Thymus (tissue), 11 donors: ENCODE measurements at regions not wholly inside any gene's neighbourhood (a gene's known extent, or its start where the extent isn't known, plus 50 kb on each side); places are given as distances from the start of the nearest gene placed in this dataset.
"Not testable (repeated sequence)": the region's sequence is repeated elsewhere in the genome, so short reads cannot be mapped to it uniquely, and the experiment has no call there.

ENCODE experiments used
- DNase-seq, 9 donors: peaks; one replicate each; pipeline ENCODE4 v3.0.0-alpha.2; 2013; ENCODE audit warnings: low spot score in 9 of 9, low read depth in 6 of 9, missing footprints in 1 of 9
- H3K27ac ChIP-seq, 2 donors: one replicate each; pipeline ENCODE4 v1.5.1; 2013; ENCODE audit warnings: control low read depth in 1 of 2, low read depth in 1 of 2, low read length in 1 of 2, mild to moderate bottlenecking in 1 of 2, moderate library complexity in 1 of 2
- H3K27me3 ChIP-seq, 2 donors: one replicate each; pipeline ENCODE4 v1.5.1; 2013; ENCODE audit warnings: low read length in 1 of 2; ENCODE audit not compliant: control insufficient read depth in 2 of 2, insufficient read depth in 1 of 2
- H3K36me3 ChIP-seq, 2 donors: one replicate each; pipeline ENCODE4 v1.5.1; 2013; ENCODE audit warnings: low read length in 1 of 2, mild to moderate bottlenecking in 1 of 2, moderate library complexity in 1 of 2; ENCODE audit not compliant: control insufficient read depth in 2 of 2, insufficient read depth in 2 of 2
- H3K4me1 ChIP-seq, 2 donors: one replicate each; pipeline ENCODE4 v1.5.1; 2013; ENCODE audit warnings: low read length in 2 of 2; ENCODE audit not compliant: control insufficient read depth in 2 of 2, insufficient read depth in 2 of 2
- H3K4me3 ChIP-seq, 2 donors: one replicate each; pipeline ENCODE4 v1.5.1; 2013; ENCODE audit warnings: low read length in 2 of 2, control low read depth in 1 of 2, mild to moderate bottlenecking in 1 of 2
- H3K9me3 ChIP-seq, 2 donors: one replicate each; pipeline ENCODE4 v1.5.1; 2013; ENCODE audit warnings: low read length in 1 of 2, mild to moderate bottlenecking in 1 of 2; ENCODE audit not compliant: control insufficient read depth in 2 of 2, insufficient read depth in 1 of 2
- WGBS: extraction: QIAGEN DNeasy Blood & Tissue Kit; methylation state at CpG from one replicate; pipeline ENCODE4 v1.1.7; 2013; 5-methylcytosine and 5-hydroxymethylcytosine counted together
- donor health status: healthy.

GRCh38 chr22:25497181-25497641 is 67.3 kb upstream of the GRK3 start:
- Histone ChIP-seq H3K27ac (no peak overlapping the region), H3K4me1 (no peaks in the 10 kb centered on the region), H3K27me3 (no peaks in the 10 kb centered on the region), H3K4me3 (no peak overlapping the region), H3K36me3 (no peaks in the 10 kb centered on the region), H3K9me3 (no peaks in the 10 kb centered on the region)
- no peak for DNase-seq
- WGBS: 84% methylated on average over 2 of the region's 2 CpGs

- no peak overlapping the region for H3K4me3 ChIP-seq
- DNase-seq: no peak
- no peaks in the 10 kb centered on the region for H3K4me1 ChIP-seq
- no peaks in the 10 kb centered on the region for H3K9me3 ChIP-seq
- no peaks in the 10 kb centered on the region for H3K27me3 ChIP-seq
- H3K36me3 ChIP-seq: no peaks in the 10 kb centered on the region
- H3K27ac ChIP-seq: no peak overlapping the region
- WGBS: 88% methylated on average over 2 of the region's 2 CpGs
Measured at GRCh38 chr22:25497716-25498115, 66.8 kb upstream of the GRK3 start.

DNA sequence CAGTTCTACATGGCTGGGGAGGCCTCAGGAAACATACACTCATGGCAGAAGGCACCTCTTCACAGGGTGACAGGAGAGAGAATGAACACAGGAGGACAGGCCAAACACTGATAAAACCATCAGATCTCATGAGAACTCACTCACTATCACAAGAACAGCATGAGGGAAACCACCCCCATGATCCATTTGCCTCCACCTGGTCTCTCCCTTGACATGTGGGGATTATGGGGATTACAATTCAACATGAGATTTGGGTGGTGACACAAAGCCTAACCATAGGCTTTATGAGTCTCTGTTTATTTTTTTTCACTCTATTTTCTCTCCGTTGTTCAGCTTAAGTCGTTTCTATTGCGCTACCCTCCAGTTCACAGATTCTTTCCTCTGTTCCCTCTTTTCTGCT is 63.8 kb upstream of the GRK3 start:
- not testable (repeated sequence) for H3K4me1 ChIP-seq, H3K9me3 ChIP-seq, H3K27ac ChIP-seq, H3K4me3 ChIP-seq, DNase-seq, H3K36me3 ChIP-seq, H3K27me3 ChIP-seq
- WGBS: 96% methylated on average over 3 of the region's 3 CpGs

DNA sequence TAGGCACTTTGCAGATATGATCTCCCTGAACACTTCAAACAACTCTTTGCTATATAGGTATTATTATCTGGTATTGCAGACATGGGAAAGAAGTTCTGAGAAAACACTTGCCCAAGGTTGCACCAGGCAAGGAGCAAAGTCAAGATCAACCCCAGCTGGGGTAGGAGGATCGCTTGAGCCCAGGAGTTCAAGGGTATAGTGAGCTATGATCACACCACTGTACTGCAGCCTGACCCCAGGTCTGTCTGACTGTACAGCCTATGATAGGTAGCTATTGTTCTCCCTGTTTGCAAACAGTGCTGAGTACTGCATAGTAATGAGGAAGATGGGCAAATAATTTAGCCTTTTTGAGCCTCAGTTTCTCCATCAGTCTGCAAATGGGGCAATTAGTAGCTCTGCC is 60.5 kb upstream of the GRK3 start:
- H3K27me3 ChIP-seq, H3K27ac ChIP-seq, H3K4me1 ChIP-seq, DNase-seq, H3K36me3 ChIP-seq, H3K9me3 ChIP-seq, H3K4me3 ChIP-seq: not testable (repeated sequence)
- WGBS: 87% methylated on average over 1 of the region's 1 CpG

DNA sequence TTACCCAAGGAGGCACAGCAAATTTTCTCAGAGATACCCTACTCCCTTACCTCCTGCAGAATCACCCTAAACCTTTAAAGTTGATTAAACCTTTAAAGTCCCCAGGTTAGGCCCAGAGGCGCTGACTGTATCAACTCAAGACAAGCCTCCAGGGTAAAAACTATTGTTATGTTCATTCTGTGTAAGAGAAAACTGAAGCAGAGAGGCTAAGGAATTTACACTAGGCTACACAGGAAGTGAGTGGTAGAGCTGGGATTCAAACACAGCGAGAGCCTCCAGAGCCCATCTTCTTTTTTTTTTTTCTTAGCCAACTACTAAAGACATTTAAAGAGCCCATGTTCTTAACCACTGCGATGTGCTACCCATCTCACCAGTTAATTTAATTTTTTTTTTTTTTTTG is 56.3 kb upstream of the GRK3 start:
- DNase-seq: no peak
- 89% methylated on average over 3 of the region's 3 CpGs for WGBS
- H3K9me3 ChIP-seq: no peaks in the 10 kb centered on the region

GRCh38 chr22:25508761-25509321 is 55.6 kb upstream of the GRK3 start:
- no peak overlapping the region for H3K4me3 ChIP-seq
- H3K9me3 ChIP-seq: no peaks in the 10 kb centered on the region
- peaks cover 0 to 4% of the 10 kb centered on the region in 2 donors for H3K36me3 ChIP-seq
- H3K4me1 ChIP-seq: no peaks in the 10 kb centered on the region
- no peak overlapping the region for H3K27ac ChIP-seq
- 96% methylated on average over 5 of the region's 5 CpGs for WGBS
- no peak for DNase-seq
- no peaks in the 10 kb centered on the region for H3K27me3 ChIP-seq

More for the DNA sequence above, 56.3 kb upstream of the GRK3 start:
- H3K36me3 ChIP-seq: peaks cover 0 to 4% of the 10 kb centered on the region in 2 donors
- H3K4me1 ChIP-seq: no peaks in the 10 kb centered on the region
- H3K4me3 ChIP-seq: no peak overlapping the region
- no peak overlapping the region for H3K27ac ChIP-seq
- no peaks in the 10 kb centered on the region for H3K27me3 ChIP-seq

DNA sequence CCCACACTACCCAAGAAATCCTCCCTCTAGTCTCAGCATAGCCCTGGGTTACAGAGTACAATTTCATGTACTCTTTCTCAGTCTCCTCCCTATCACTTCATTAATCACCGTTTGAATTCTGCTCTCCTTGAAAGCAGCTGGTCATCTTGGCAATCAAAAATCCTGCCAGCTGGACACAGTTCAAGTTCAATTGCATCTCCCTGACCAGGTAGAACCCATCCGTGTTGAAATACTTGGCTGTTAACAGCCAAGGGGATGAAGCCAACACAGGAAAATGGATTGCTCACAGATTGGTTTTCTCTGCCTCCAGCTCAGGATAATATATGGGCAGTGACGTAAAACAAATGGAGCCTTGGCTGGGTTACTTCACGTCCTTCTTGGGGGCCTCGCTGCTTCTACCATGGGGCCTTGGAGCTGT is 55.1 kb upstream of the GRK3 start:
- Histone ChIP-seq H3K4me3 (no peak overlapping the region), H3K27ac (no peak overlapping the region), H3K4me1 (no peaks in the 10 kb centered on the region), H3K27me3 (no peaks in the 10 kb centered on the region), H3K9me3 (no peaks in the 10 kb centered on the region), H3K36me3 (peaks cover 0 to 4% of the 10 kb centered on the region in 2 donors)
- no peak for DNase-seq
- 87% methylated on average over 5 of the region's 5 CpGs for WGBS

DNA sequence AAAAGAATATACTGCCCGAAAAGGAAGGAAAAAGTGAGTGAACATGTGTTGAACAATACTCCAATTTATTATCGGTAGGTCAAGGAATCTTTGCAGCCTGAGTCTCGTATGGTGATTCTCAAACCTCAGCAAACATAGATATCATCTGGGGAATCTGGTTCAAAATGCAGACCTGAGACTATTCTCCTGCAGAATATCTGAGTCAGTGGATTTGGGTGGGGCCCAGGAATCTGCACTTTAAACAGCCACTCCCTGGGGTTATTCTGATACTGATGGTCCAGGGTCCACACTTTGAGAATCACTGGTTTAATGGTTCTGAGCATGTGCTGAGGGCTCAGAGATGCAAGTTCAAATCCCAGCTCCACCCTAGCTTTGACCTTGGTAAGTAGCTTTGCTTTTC is 53.6 kb upstream of the GRK3 start:
- 99% methylated on average over 3 of the region's 3 CpGs for WGBS
- Histone ChIP-seq H3K36me3 (peaks cover 0 to 4% of the 10 kb centered on the region in 2 donors), H3K27ac (no peak overlapping the region), H3K9me3 (no peaks in the 10 kb centered on the region), H3K4me3 (no peak overlapping the region), H3K4me1 (no peaks in the 10 kb centered on the region), H3K27me3 (no peaks in the 10 kb centered on the region)
- no peak for DNase-seq

DNA sequence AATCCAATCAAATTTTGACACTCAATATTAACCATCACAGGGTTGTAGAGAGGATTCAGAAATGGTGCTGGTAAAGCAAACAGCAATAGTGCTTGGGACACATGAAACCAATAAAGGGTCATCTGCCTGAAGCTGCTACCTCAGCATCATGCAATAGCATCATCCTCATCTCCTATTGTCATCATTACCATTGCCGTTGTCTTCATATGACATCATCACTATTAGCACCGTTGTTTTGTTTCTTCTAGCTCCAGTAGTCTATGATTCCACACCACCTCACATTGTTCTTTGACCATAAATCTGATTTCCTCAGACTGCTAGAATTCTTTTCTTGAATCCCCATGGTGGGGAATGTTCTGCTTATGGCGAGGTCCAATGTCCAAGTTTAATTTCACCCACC is 52.8 kb upstream of the GRK3 start:
- Histone ChIP-seq H3K36me3 (peaks cover 0 to 4% of the 10 kb centered on the region in 2 donors), H3K9me3 (no peaks in the 10 kb centered on the region), H3K4me1 (no peaks in the 10 kb centered on the region), H3K27me3 (no peaks in the 10 kb centered on the region), H3K27ac (no peak overlapping the region), H3K4me3 (no peak overlapping the region)
- no peak for DNase-seq
- 98% methylated on average over 3 of the region's 3 CpGs for WGBS
